Fibroblast of pulmonary artery (primary cell): ENCODE measurements at regions not wholly inside any gene's neighbourhood (a gene's known extent, or its start where the extent isn't known, plus 50 kb on each side); places are given as distances from the start of the nearest gene placed in this dataset.

Experiments
- DNase-seq: peaks from one replicate; pipeline ENCODE4 v3.0.0-alpha.2; 2010; ENCODE audit warnings: low read depth
- H3K4me3 ChIP-seq: replicated peaks from 2 replicates; pipeline ENCODE4 v1.5.1; 2011; ENCODE audit warnings: low read depth, mild to moderate bottlenecking, control low read depth, low read length, moderate library complexity
- TF ChIP-seq, protein P1 (sequence below): IDR thresholded peaks from 2 replicates; pipeline ENCODE4 v1.5.1; 2011; ENCODE audit warnings: mild to moderate bottlenecking, control low read depth, low read length, inconsistent platforms; ENCODE audit errors: missing control alignments

DNA sequence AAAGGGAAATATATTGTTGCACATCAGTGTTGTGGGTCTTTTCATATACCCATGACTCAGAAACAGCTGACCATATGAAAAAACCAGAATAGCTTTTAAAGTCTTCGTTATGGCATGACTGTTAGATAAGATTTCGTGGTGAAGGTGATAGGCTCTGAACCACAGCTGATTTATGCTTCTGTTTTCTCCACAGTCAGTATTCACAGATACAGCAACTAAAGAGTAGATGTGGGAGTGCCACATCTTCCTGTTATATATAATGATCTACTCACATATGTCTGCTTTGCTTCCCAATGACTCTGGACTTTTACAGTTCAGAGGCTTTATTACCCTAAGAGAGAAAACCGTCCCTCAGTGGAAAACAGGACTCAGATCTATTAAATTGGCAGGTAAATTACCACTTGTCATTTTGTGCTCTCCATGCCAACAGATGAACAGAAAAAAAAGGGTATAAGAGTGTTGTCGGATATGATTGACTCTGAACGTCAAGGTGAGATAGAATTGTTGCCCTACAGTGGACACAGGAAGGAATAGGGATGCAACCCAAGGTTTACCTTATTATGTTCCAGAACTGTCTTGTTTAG, 1037.1 kb downstream of the GALC start:
- no peak overlapping the region for H3K4me3 ChIP-seq
- TF ChIP-seq, protein P1, sequence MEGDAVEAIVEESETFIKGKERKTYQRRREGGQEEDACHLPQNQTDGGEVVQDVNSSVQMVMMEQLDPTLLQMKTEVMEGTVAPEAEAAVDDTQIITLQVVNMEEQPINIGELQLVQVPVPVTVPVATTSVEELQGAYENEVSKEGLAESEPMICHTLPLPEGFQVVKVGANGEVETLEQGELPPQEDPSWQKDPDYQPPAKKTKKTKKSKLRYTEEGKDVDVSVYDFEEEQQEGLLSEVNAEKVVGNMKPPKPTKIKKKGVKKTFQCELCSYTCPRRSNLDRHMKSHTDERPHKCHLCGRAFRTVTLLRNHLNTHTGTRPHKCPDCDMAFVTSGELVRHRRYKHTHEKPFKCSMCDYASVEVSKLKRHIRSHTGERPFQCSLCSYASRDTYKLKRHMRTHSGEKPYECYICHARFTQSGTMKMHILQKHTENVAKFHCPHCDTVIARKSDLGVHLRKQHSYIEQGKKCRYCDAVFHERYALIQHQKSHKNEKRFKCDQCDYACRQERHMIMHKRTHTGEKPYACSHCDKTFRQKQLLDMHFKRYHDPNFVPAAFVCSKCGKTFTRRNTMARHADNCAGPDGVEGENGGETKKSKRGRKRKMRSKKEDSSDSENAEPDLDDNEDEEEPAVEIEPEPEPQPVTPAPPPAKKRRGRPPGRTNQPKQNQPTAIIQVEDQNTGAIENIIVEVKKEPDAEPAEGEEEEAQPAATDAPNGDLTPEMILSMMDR: no peak
- DNase-seq: no peak

DNA sequence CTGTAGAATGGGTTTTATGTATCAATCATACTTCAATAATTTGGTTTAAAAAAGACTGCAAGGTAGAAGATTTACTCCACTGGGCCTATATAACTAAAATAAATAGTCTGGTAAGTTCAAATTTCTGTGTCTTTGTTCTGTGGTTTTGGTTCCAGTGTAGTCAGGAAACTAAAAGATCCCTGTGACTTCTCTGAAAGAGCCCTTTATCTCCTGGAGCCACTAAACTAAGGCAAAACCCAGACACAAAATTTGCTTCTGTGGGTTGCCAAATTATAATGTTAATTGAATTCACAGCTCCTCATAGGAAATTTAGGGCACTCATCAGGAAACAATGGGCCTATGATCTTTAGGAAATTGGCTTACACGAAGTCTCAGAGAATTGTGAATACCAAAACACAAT, 1038.4 kb downstream of the GALC start:
- no peak for DNase-seq
- H3K4me3 ChIP-seq: no peak overlapping the region
- TF ChIP-seq, protein P1: no peak

DNA sequence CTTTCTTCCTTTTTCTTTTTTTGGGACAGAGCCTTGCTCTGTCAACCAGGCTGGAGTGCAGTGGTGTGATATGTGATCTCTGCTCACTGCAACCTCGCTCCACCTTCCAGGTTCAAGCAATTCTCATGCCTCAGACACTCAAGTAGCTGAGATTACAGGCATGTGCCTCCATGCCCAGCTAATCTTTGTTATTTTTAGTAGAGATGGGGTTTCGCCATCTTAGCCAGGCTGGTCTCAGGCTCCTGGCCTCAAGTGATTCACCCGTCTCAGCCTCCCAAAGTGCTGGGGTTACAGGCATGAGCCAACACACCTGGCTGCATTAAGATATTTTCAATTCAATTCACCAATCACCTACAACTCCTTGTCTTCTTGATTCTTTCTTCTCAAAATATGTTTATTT, 1046.5 kb downstream of the GALC start:
- no peak for DNase-seq
- H3K4me3 ChIP-seq: no peak overlapping the region
- TF ChIP-seq, protein P1: no peak

DNA sequence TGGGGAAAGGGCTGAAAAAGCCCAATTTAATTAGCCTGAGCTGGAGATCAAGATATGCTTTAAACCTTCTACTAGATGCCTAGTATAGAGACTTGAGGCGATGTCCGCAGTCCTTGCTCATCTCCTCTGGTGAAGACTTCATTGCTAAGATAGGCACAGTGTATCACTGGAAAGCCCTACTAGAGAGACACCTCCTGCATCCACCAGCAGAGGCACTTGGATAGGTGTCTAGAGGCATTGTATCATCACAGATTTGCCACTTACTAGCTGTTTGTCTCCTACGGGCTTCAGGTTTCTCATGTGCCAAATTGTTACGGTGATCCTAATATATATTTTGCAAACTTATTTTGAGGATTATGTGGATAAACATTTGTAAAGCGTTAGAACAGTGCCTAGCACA, 1048.5 kb downstream of the GALC start:
- H3K4me3 ChIP-seq: no peak overlapping the region
- TF ChIP-seq, protein P1: no peak
- no peak for DNase-seq

DNA sequence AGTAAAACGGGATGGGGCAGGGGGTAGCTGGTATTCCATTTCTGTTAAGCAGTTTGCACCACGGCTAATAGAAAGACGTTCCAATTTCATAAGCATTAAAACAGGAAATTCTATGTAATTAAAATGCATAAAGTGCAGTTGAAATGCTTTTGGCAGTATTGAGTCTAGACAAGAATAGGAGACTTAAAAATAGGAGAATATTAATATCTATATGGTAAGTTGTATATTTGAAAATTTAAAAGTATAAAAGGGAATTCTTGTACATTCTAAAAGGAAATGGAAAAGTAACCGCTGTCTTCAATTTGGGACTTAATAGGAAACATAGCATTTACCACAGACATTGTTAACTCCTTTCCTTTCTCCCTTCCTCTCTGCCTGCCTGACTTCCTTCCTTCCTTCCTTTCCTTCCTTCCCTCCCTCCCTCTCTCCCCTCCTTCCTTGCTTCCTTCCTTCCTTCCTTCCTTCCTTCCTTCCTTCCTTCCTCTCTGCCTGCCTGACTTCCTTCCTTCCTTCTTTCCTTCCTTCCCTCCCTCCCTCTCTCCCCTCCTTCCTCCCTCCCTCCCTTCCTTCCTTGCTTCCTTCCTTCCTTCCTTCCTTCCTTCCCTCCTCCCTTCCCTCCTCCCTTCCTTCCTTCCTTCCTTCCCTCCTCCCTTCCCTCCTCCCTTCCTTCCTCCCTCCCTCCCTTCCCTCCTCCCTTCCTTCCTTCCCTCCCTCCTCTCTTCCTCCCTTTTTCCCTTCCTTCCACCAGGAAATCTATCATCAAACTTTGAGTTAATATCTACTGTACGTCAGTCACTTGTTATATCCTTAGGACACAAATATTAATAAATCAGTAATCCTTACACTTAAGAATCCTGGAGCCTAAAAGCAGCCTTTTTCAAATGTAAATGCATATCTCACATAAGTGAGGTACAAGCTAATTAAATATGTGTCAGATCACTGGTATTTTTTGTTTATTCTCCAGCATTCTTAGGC, 1049.3 kb downstream of the GALC start:
- DNase-seq: no peak
- H3K4me3 ChIP-seq: no peak overlapping the region
- TF ChIP-seq, protein P1: no peak

DNA sequence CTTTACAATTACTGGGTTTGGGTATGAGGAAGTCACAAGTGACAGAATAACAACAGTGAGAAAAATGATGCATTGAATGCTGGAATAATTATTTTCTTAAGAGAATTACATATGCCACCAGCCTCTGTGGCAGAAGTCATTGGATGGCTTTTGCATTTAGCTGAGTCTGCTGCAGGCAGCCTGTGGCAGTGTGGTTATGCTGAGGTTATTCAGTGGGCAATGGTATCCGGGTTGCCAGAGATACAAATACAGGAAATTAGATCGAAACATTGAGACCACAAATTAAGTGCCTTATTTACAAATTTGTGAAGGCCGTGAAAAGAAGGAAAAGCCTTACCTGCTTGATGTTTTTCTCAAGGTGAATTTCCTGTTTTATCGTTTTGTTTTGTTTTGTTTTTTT, 1050.0 kb downstream of the GALC start:
- DNase-seq: no peak
- TF ChIP-seq, protein P1: no peak
- no peak overlapping the region for H3K4me3 ChIP-seq
